GM12864 (cell line): ENCODE measurements at regions not wholly inside any gene's neighbourhood (a gene's known extent, or its start where the extent isn't known, plus 50 kb on each side); places are given as distances from the start of the nearest gene placed in this dataset.

ENCODE experiments used
- DNase-seq: peaks from one replicate; pipeline ENCODE4 v3.0.0-alpha.2; 2011; ENCODE audit warnings: low read depth
- H3K4me3 ChIP-seq: 2 replicates; pipeline ENCODE4 v1.5.1; 2011; ENCODE audit warnings: mild to moderate bottlenecking, low read depth, low read length, control low read depth
- TF ChIP-seq, protein P1 (sequence below): IDR thresholded peaks from 2 replicates; pipeline ENCODE4 v1.5.1; 2011; ENCODE audit warnings: low read depth, mild to moderate bottlenecking, moderate library complexity, low read length, control low read depth, inconsistent platforms; ENCODE audit errors: missing control alignments

GRCh38 chr11:104581246-104581980 lies 316.8 kb downstream of the CASP12 start:
- DNase-seq, result no peak

GRCh38 chr11:104573441-104573990 lies 324.7 kb downstream of the CASP12 start:
- H3K4me3 ChIP-seq, result no peak overlapping the region
- TF ChIP-seq, protein P1, sequence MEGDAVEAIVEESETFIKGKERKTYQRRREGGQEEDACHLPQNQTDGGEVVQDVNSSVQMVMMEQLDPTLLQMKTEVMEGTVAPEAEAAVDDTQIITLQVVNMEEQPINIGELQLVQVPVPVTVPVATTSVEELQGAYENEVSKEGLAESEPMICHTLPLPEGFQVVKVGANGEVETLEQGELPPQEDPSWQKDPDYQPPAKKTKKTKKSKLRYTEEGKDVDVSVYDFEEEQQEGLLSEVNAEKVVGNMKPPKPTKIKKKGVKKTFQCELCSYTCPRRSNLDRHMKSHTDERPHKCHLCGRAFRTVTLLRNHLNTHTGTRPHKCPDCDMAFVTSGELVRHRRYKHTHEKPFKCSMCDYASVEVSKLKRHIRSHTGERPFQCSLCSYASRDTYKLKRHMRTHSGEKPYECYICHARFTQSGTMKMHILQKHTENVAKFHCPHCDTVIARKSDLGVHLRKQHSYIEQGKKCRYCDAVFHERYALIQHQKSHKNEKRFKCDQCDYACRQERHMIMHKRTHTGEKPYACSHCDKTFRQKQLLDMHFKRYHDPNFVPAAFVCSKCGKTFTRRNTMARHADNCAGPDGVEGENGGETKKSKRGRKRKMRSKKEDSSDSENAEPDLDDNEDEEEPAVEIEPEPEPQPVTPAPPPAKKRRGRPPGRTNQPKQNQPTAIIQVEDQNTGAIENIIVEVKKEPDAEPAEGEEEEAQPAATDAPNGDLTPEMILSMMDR, result no peak
- DNase-seq, result no peak

More at GRCh38 chr11:104581246-104581980, 316.8 kb downstream of the CASP12 start:
- TF ChIP-seq, protein P1, result no peak
- no peak overlapping the region for H3K4me3 ChIP-seq

DNA sequence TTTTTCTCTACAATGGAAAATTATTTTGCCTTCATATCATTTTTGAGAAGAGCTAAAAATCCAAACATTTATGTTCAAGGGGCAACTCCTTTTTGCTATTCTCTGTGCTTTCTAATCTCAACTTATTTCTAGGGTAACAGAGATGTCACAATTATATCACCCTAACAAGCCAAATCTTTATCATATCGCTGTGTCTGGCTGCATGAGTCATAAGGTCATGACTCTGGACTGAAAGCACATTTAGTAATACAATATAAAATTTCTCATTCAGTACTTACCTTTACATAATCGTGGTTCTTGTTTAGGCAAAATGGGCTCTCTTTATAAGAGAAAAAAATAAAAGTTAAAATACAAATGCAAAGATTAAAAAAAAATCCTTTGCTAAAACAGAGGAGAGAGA lies 326.0 kb downstream of the CASP12 start:
- DNase-seq, result no peak
- no peak overlapping the region for H3K4me3 ChIP-seq
- TF ChIP-seq, protein P1, result no peak

- no peak for DNase-seq
These were observed 328.1 kb downstream of the CASP12 start for GRCh38 chr11:104570078-104570701.

GRCh38 chr11:104565583-104565961 lies 332.7 kb downstream of the CASP12 start:
- H3K4me3 ChIP-seq, result no peak overlapping the region
- DNase-seq, result no peak
- TF ChIP-seq, protein P1, result no peak

More at GRCh38 chr11:104570078-104570701, 328.1 kb downstream of the CASP12 start:
- H3K4me3 ChIP-seq, result no peak overlapping the region
- TF ChIP-seq, protein P1, result no peak

DNA sequence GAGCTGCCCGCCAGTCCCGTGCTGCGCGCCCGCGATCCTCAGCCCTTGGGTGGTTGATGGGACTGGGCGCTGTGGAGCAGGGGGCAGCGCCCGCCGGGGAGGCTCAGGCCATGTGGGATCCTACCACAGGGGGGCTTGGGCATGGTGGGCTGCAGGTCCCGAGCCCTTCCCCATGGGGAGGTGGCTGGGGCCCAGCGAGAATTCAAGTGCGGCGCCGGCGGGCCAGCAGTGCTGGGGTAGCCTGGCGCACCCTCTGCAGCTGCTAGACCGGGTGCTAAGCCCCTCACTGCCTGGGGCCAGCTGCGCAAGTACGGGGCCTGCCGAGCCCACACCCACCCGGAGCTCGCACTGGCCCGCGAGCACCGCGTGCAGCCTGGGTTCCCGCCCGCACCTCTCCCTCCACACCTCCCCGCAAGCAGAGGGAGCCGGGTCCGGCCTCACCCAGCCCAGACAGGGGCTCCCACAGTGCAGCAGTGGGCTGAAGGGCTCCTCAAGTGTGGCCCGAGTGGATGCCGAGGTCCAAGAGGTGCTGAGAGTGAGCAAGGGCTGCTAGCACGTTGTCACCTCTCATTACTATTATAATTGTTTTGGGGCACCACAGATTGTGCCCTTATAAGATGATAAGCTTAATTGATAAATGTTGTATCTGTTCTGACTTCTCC lies 333.2 kb downstream of the CASP12 start:
- DNase-seq, result no peak
- no peak overlapping the region for H3K4me3 ChIP-seq
- TF ChIP-seq, protein P1, result no peak
